ENCODE measurements at regions not wholly inside any gene's neighbourhood (a gene's known extent, or its start where the extent isn't known, plus 50 kb on each side); places are given as distances from the start of the nearest gene placed in this dataset.
A peak's percentile ranks its signal among the peaks of the same experiment; 100 is the strongest.

- peaks cover 0 to 21% (median 0%) of the 10 kb centered on the region in 3 donors for H3K4me1 ChIP-seq
- H3K27ac ChIP-seq = no peak overlapping the region
- TF ChIP-seq, protein P1, sequence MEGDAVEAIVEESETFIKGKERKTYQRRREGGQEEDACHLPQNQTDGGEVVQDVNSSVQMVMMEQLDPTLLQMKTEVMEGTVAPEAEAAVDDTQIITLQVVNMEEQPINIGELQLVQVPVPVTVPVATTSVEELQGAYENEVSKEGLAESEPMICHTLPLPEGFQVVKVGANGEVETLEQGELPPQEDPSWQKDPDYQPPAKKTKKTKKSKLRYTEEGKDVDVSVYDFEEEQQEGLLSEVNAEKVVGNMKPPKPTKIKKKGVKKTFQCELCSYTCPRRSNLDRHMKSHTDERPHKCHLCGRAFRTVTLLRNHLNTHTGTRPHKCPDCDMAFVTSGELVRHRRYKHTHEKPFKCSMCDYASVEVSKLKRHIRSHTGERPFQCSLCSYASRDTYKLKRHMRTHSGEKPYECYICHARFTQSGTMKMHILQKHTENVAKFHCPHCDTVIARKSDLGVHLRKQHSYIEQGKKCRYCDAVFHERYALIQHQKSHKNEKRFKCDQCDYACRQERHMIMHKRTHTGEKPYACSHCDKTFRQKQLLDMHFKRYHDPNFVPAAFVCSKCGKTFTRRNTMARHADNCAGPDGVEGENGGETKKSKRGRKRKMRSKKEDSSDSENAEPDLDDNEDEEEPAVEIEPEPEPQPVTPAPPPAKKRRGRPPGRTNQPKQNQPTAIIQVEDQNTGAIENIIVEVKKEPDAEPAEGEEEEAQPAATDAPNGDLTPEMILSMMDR (IDR thresholded peaks at IDR 0.05) = no peak
- no peak for TF ChIP-seq POLR2A (IDR thresholded peaks at IDR 0.05)
- H3K36me3 ChIP-seq = no peaks in the 10 kb centered on the region
- no peaks in the 10 kb centered on the region for H3K9me3 ChIP-seq
- WGBS, 2 donors = 51 to 66% methylated on average over 6 of the region's 6 CpGs
- peaks cover 0 to 63% (median 6%) of the 10 kb centered on the region in 4 donors for H3K27me3 ChIP-seq
- DNase-seq = no peak
- H3K4me3 ChIP-seq = no peak overlapping the region
- intact Hi-C loops (cut with DNase I) = no loop called here
Measured at GRCh38 chrX:120001787-120002186, 58.2 kb upstream of the NKAP start.

DNA sequence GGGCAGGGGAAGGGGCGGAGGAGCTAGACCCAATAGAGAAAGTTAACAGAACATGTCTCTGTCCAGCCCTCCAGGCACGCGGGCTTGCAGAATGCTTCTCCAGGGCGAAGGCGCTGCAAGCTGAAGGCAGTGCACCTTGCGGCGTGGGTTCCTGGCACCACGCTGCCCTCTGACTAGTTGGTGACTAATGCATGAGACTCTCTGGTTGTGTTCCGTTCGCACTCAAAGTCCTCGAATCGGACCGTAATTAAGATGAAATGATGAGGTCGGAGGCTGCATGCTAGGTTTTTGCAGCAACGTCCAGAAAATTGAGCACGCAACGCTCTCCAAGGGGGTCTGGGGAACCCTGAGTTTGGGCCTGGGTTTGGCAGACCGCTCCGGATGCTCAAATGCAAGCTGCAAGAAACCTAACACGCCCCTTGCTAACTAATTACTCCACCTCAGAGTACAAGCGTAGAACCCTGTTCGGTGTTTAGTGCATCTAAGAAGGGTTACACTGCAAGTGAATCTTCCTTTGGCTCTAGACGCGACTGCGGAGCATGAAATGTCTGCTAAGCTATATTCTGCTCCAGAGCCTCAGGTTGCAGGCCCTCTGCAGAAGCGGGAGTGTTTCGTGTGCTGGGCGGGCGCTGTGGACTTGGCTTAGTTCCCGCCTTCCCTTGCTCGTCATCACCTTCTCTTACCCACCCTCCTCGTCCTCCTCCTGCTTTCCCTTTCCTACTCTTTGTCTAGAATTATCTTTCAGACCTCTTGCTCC is 57.1 kb upstream of the NKAP start:
- Histone ChIP-seq H3K27me3 (peaks cover 0 to 75% (median 12%) of the 10 kb centered on the region in 4 donors), H3K27ac (no peak overlapping the region), H3K36me3 (no peaks in the 10 kb centered on the region), H3K4me1 (peaks cover 0 to 21% (median 0%) of the 10 kb centered on the region in 3 donors), H3K4me3 (peak overlapping the region in 1 of 4 donors; percentile 32), H3K9me3 (no peaks in the 10 kb centered on the region)
- 8 to 57% methylated on average over 10 to 19 of the region's 32 CpGs for WGBS, 2 donors
- DNase-seq = no peak
- intact Hi-C loops (cut with DNase I) = no loop called here
- TF ChIP-seq, protein P1 (IDR thresholded peaks at IDR 0.05) = no peak
- TF ChIP-seq POLR2A (IDR thresholded peaks at IDR 0.05) = no peak

DNA sequence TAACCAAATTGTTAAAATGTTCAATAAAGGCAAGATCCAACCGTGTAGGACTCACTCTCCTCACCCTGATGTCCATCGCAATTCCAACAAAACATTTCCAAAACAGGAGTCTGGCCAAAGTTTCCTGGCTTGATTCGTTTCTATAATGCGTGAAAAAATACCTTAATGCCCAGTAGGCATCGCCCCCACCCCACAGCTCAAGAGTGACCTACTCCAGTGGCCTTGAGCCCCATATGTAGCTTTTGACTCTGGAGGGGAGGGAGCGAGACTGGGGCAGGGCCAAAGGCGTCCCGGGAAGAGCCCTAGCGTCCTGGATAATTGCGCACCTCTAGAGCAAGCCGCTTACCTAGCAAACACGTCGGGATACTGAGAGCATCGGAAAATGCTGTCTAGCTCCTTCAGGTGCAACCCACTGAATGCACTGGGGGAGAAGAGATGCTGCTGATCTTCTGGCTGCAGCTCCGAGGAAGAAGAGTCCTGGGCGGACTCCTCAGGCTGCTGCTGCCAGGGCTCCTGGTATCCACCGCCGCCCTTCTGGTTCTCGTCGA is 55.6 kb upstream of the NKAP start:
- intact Hi-C loops (cut with DNase I) = no loop called here
- H3K4me3 ChIP-seq = no peak overlapping the region
- peaks cover 0 to 90% (median 12%) of the 10 kb centered on the region in 4 donors for H3K27me3 ChIP-seq
- H3K27ac ChIP-seq = no peak overlapping the region
- DNase-seq = no peak
- peaks cover 0 to 21% (median 0%) of the 10 kb centered on the region in 3 donors for H3K4me1 ChIP-seq
- 10 to 44% methylated on average over 14 to 15 of the region's 20 CpGs for WGBS, 2 donors
- H3K36me3 ChIP-seq = no peaks in the 10 kb centered on the region
- no peak for TF ChIP-seq POLR2A (IDR thresholded peaks at IDR 0.05)
- TF ChIP-seq, protein P1 (IDR thresholded peaks at IDR 0.05) = no peak
- H3K9me3 ChIP-seq = no peaks in the 10 kb centered on the region

DNA sequence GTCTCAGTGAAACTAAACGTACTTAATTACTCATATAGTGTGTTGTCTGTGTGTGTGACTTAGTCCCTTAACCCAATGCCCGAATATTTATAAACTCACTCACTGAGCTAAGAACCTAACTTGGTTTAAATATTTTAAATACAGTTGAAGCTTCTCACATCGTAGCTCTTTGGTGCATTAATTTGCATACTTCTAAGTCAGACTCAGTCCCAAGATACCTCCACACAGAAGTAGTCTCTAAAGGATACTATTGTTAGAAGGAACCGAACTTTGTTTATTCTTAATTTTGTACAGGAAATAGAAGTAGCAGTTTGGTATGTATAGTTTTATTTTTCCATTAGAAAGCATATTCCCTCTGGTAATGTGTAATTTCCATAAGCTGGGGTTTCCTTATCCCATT is 54.0 kb upstream of the NKAP start:
- Histone ChIP-seq H3K27me3 (peaks cover 0 to 100% (median 13%) of the 10 kb centered on the region in 4 donors), H3K4me1 (peaks cover 0 to 21% (median 0%) of the 10 kb centered on the region in 3 donors), H3K4me3 (no peak overlapping the region), H3K36me3 (no peaks in the 10 kb centered on the region), H3K9me3 (no peaks in the 10 kb centered on the region), H3K27ac (no peak overlapping the region)
- TF ChIP-seq, protein P1 (IDR thresholded peaks at IDR 0.05) = no peak
- TF ChIP-seq POLR2A (IDR thresholded peaks at IDR 0.05) = no peak
- intact Hi-C loops (cut with DNase I) = no loop called here
- DNase-seq = no peak
- 8 to 30% methylated on average over 4 of the region's 4 CpGs for WGBS, 2 donors
